T-helper 2 cell treated with Interferon-gamma antibody and Interleukin-4, amounts not matched to agents 5 μg/mL and 100 μg/mL, for 36 hours (primary cell): ENCODE measurements at regions not wholly inside any gene's neighbourhood (a gene's known extent, or its start where the extent isn't known, plus 50 kb on each side); places are given as distances from the start of the nearest gene placed in this dataset.

Source experiments
- DNase-seq: peaks from one replicate; pipeline ENCODE4 v3.0.0; 2021; ENCODE audit warnings: low spot score
- H3K27ac Mint-ChIP-seq: one replicate; pipeline ENCODE4 v1.8.0; 2021; ENCODE audit warnings: mild to moderate bottlenecking, mixed read lengths
- H3K27me3 Mint-ChIP-seq: one replicate; pipeline ENCODE4 v1.8.0; 2021; ENCODE audit warnings: low read depth, mixed read lengths
- H3K36me3 Mint-ChIP-seq: one replicate; pipeline ENCODE4 v1.8.0; 2021; ENCODE audit warnings: low read depth, mixed read lengths
- H3K4me1 Mint-ChIP-seq: one replicate; pipeline ENCODE4 v1.8.0; 2021; ENCODE audit warnings: low read depth, mixed read lengths
- H3K4me3 Mint-ChIP-seq: one replicate; pipeline ENCODE4 v1.8.0; 2022; ENCODE audit warnings: mild to moderate bottlenecking, moderate library complexity, mixed read lengths
- H3K9me3 Mint-ChIP-seq: one replicate; pipeline ENCODE4 v1.8.0; 2021; ENCODE audit warnings: mixed read lengths

GRCh38 chr20:11544029-11544678, 373.5 kb upstream of the BTBD3 start:
- no peaks in the 10 kb centered on the region for H3K9me3 Mint-ChIP-seq
- no peak overlapping the region for H3K27ac Mint-ChIP-seq
- no peaks in the 10 kb centered on the region for H3K27me3 Mint-ChIP-seq
- no peaks in the 10 kb centered on the region for H3K4me1 Mint-ChIP-seq
- no peak overlapping the region for H3K4me3 Mint-ChIP-seq
- no peak for DNase-seq
- H3K36me3 Mint-ChIP-seq = no peaks in the 10 kb centered on the region

GRCh38 chr20:11546939-11547338, 370.8 kb upstream of the BTBD3 start:
- DNase-seq = no peak
- H3K27ac Mint-ChIP-seq = no peak overlapping the region
- H3K9me3 Mint-ChIP-seq = no peaks in the 10 kb centered on the region
- H3K4me3 Mint-ChIP-seq = no peak overlapping the region
- no peaks in the 10 kb centered on the region for H3K4me1 Mint-ChIP-seq
- H3K27me3 Mint-ChIP-seq = no peaks in the 10 kb centered on the region
- H3K36me3 Mint-ChIP-seq = no peaks in the 10 kb centered on the region

- no peak overlapping the region for H3K4me3 Mint-ChIP-seq
- no peak for DNase-seq
These were observed 368.3 kb upstream of the BTBD3 start for GRCh38 chr20:11549172-11550103.

GRCh38 chr20:11550657-11551338, 366.9 kb upstream of the BTBD3 start:
- H3K4me1 Mint-ChIP-seq = no peaks in the 10 kb centered on the region
- no peaks in the 10 kb centered on the region for H3K9me3 Mint-ChIP-seq
- no peak overlapping the region for H3K4me3 Mint-ChIP-seq

More at GRCh38 chr20:11549172-11550103, 368.3 kb upstream of the BTBD3 start:
- H3K36me3 Mint-ChIP-seq = no peaks in the 10 kb centered on the region
- no peaks in the 10 kb centered on the region for H3K27me3 Mint-ChIP-seq
- H3K4me1 Mint-ChIP-seq = no peaks in the 10 kb centered on the region
- no peak overlapping the region for H3K27ac Mint-ChIP-seq
- H3K9me3 Mint-ChIP-seq = no peaks in the 10 kb centered on the region

GRCh38 chr20:11551479-11551878, 366.2 kb upstream of the BTBD3 start:
- H3K4me3 Mint-ChIP-seq = no peak overlapping the region
- H3K36me3 Mint-ChIP-seq = no peaks in the 10 kb centered on the region
- no peaks in the 10 kb centered on the region for H3K9me3 Mint-ChIP-seq
- H3K27me3 Mint-ChIP-seq = no peaks in the 10 kb centered on the region
- no peak for DNase-seq
- H3K27ac Mint-ChIP-seq = no peak overlapping the region
- no peaks in the 10 kb centered on the region for H3K4me1 Mint-ChIP-seq

More at GRCh38 chr20:11550657-11551338, 366.9 kb upstream of the BTBD3 start:
- DNase-seq = no peak
- H3K27me3 Mint-ChIP-seq = no peaks in the 10 kb centered on the region
- H3K27ac Mint-ChIP-seq = no peak overlapping the region
- H3K36me3 Mint-ChIP-seq = no peaks in the 10 kb centered on the region

GRCh38 chr20:11553603-11554002, 364.1 kb upstream of the BTBD3 start:
- H3K27me3 Mint-ChIP-seq = no peaks in the 10 kb centered on the region
- no peaks in the 10 kb centered on the region for H3K9me3 Mint-ChIP-seq
- H3K4me3 Mint-ChIP-seq = no peak overlapping the region
- no peak for DNase-seq
- H3K4me1 Mint-ChIP-seq = no peaks in the 10 kb centered on the region
- H3K27ac Mint-ChIP-seq = no peak overlapping the region
- H3K36me3 Mint-ChIP-seq = no peaks in the 10 kb centered on the region

- Mint-ChIP-seq H3K27me3 (no peaks in the 10 kb centered on the region), H3K4me1 (no peaks in the 10 kb centered on the region), H3K36me3 (no peaks in the 10 kb centered on the region), H3K4me3 (no peak overlapping the region), H3K9me3 (no peaks in the 10 kb centered on the region), H3K27ac (no peak overlapping the region)
- DNase-seq = no peak
These were observed 362.2 kb upstream of the BTBD3 start for GRCh38 chr20:11555510-11555909.

- Mint-ChIP-seq H3K27ac (no peak overlapping the region), H3K27me3 (no peaks in the 10 kb centered on the region), H3K4me1 (no peaks in the 10 kb centered on the region), H3K4me3 (no peak overlapping the region), H3K9me3 (no peaks in the 10 kb centered on the region), H3K36me3 (no peaks in the 10 kb centered on the region)
- no peak for DNase-seq
These were observed 361.3 kb upstream of the BTBD3 start for GRCh38 chr20:11556410-11556809.

- H3K27ac Mint-ChIP-seq = no peak overlapping the region
- H3K4me1 Mint-ChIP-seq = no peaks in the 10 kb centered on the region
- no peaks in the 10 kb centered on the region for H3K36me3 Mint-ChIP-seq
- no peaks in the 10 kb centered on the region for H3K9me3 Mint-ChIP-seq
- no peaks in the 10 kb centered on the region for H3K27me3 Mint-ChIP-seq
- no peak overlapping the region for H3K4me3 Mint-ChIP-seq
- no peak for DNase-seq
These were observed 353.2 kb upstream of the BTBD3 start for GRCh38 chr20:11564491-11564890.

- no peak overlapping the region for H3K4me3 Mint-ChIP-seq
- no peaks in the 10 kb centered on the region for H3K9me3 Mint-ChIP-seq
- no peak overlapping the region for H3K27ac Mint-ChIP-seq
- H3K36me3 Mint-ChIP-seq = no peaks in the 10 kb centered on the region
- no peaks in the 10 kb centered on the region for H3K27me3 Mint-ChIP-seq
- no peaks in the 10 kb centered on the region for H3K4me1 Mint-ChIP-seq
- no peak for DNase-seq
These were observed 348.5 kb upstream of the BTBD3 start for GRCh38 chr20:11569163-11569562.

GRCh38 chr20:11573507-11573906, 344.2 kb upstream of the BTBD3 start:
- Mint-ChIP-seq H3K4me3 (no peak overlapping the region), H3K27me3 (no peaks in the 10 kb centered on the region), H3K9me3 (peaks cover 3% of the 10 kb centered on the region), H3K27ac (no peak overlapping the region), H3K36me3 (no peaks in the 10 kb centered on the region), H3K4me1 (no peaks in the 10 kb centered on the region)
- no peak for DNase-seq

GRCh38 chr20:11581271-11581670, 336.4 kb upstream of the BTBD3 start:
- no peak overlapping the region for H3K27ac Mint-ChIP-seq
- peaks cover 3% of the 10 kb centered on the region for H3K9me3 Mint-ChIP-seq
- H3K4me3 Mint-ChIP-seq = no peak overlapping the region
- H3K36me3 Mint-ChIP-seq = no peaks in the 10 kb centered on the region
- no peak for DNase-seq
- no peaks in the 10 kb centered on the region for H3K4me1 Mint-ChIP-seq
- no peaks in the 10 kb centered on the region for H3K27me3 Mint-ChIP-seq

GRCh38 chr20:11582060-11582459, 335.6 kb upstream of the BTBD3 start:
- Mint-ChIP-seq H3K4me3 (no peak overlapping the region), H3K36me3 (no peaks in the 10 kb centered on the region), H3K27ac (no peak overlapping the region), H3K4me1 (no peaks in the 10 kb centered on the region), H3K9me3 (no peaks in the 10 kb centered on the region), H3K27me3 (no peaks in the 10 kb centered on the region)
- no peak for DNase-seq

- Mint-ChIP-seq H3K27ac (no peak overlapping the region), H3K4me1 (no peaks in the 10 kb centered on the region), H3K4me3 (no peak overlapping the region), H3K27me3 (no peaks in the 10 kb centered on the region), H3K36me3 (no peaks in the 10 kb centered on the region), H3K9me3 (peaks cover 3% of the 10 kb centered on the region)
- no peak for DNase-seq
These were observed 331.8 kb upstream of the BTBD3 start for GRCh38 chr20:11585752-11586352.
